Trophoblast cell (in vitro differentiated cells and primary cell): ENCODE measurements at regions not wholly inside any gene's neighbourhood (a gene's known extent, or its start where the extent isn't known, plus 50 kb on each side); places are given as distances from the start of the nearest gene placed in this dataset.

Experiments
- DNase-seq, 2 donors: peaks; one replicate each; pipeline ENCODE4 v3.0.0-alpha.2; 2016
- H2AFZ ChIP-seq: 2 replicates; pipeline ENCODE4 v1.6.1; 2013; ENCODE audit warnings: low read length, moderate library complexity, mild to moderate bottlenecking; ENCODE audit not compliant: insufficient read depth, poor library complexity
- H2AK5ac ChIP-seq: 2 replicates; pipeline ENCODE4 v1.6.1; 2013; ENCODE audit warnings: mild to moderate bottlenecking, low read length
- H2BK120ac ChIP-seq: 2 replicates; pipeline ENCODE4 v1.6.1; 2013; ENCODE audit warnings: low read length, mild to moderate bottlenecking, moderate library complexity; ENCODE audit not compliant: insufficient read depth, poor library complexity
- H2BK12ac ChIP-seq: 2 replicates; pipeline ENCODE4 v1.6.1; 2013; ENCODE audit warnings: mild to moderate bottlenecking, low read length, moderate library complexity
- H2BK5ac ChIP-seq: 2 replicates; pipeline ENCODE4 v1.6.1; 2013; ENCODE audit warnings: low read length, low read depth, moderate library complexity, mild to moderate bottlenecking; ENCODE audit not compliant: poor library complexity
- H3K14ac ChIP-seq: 2 replicates; pipeline ENCODE4 v1.6.1; 2013; ENCODE audit warnings: mild to moderate bottlenecking, low read length
- H3K18ac ChIP-seq: 2 replicates; pipeline ENCODE4 v1.6.1; 2013; ENCODE audit warnings: mild to moderate bottlenecking, low read length
- H3K23ac ChIP-seq: 2 replicates; pipeline ENCODE4 v1.6.1; 2013; ENCODE audit warnings: low read length
- H3K27ac ChIP-seq: 2 replicates; pipeline ENCODE4 v1.5.1; 2013; ENCODE audit warnings: low read depth, mild to moderate bottlenecking, inconsistent platforms, low read length, moderate library complexity
- H3K27me3 ChIP-seq: 2 replicates; pipeline ENCODE4 v1.6.1; 2013; ENCODE audit warnings: inconsistent platforms, mild to moderate bottlenecking, low read length, moderate library complexity; ENCODE audit not compliant: insufficient read depth
- H3K36me3 ChIP-seq, 2 experiments: 1 replicate in 1 of 2; 2 replicates in 1 of 2; pipeline ENCODE4 v1.6.1; 2013; ENCODE audit warnings: low read length in 2 of 2, mild to moderate bottlenecking in 2 of 2, moderate library complexity in 1 of 2; ENCODE audit not compliant: insufficient read depth in 2 of 2, control insufficient read depth in 1 of 2
- H3K4ac ChIP-seq: 2 replicates; pipeline ENCODE4 v1.6.1; 2013; ENCODE audit warnings: low read depth, mild to moderate bottlenecking, low read length, moderate library complexity
- H3K4me1 ChIP-seq, 2 experiments: 1 replicate in 1 of 2; 2 replicates in 1 of 2; pipeline ENCODE4 v1.6.1; 2013; ENCODE audit warnings: low read length in 2 of 2, mild to moderate bottlenecking in 2 of 2, moderate library complexity in 1 of 2; ENCODE audit not compliant: insufficient read depth in 2 of 2, control insufficient read depth in 1 of 2
- H3K4me2 ChIP-seq: 2 replicates; pipeline ENCODE4 v1.6.1; 2013; ENCODE audit warnings: inconsistent platforms, mild to moderate bottlenecking, low read length, moderate library complexity
- H3K4me3 ChIP-seq: 2 replicates; pipeline ENCODE4 v1.5.1; 2013; ENCODE audit warnings: mild to moderate bottlenecking, low read depth, low read length, inconsistent platforms
- H3K79me1 ChIP-seq: one replicate; pipeline ENCODE4 v1.6.1; 2013; ENCODE audit warnings: low read length
- H3K79me2 ChIP-seq: 2 replicates; pipeline ENCODE4 v1.6.1; 2013; ENCODE audit warnings: low read length, mild to moderate bottlenecking; ENCODE audit not compliant: control insufficient read depth, insufficient read depth, poor library complexity
- H3K9ac ChIP-seq: 2 replicates; pipeline ENCODE4 v1.6.1; 2013; ENCODE audit warnings: mild to moderate bottlenecking, low read length
- H3K9me3 ChIP-seq: 2 replicates; pipeline ENCODE4 v1.6.1; 2013; ENCODE audit warnings: low read depth, mild to moderate bottlenecking, control low read depth, inconsistent platforms, low read length; ENCODE audit not compliant: insufficient read depth
- H4K12ac ChIP-seq: 2 replicates; pipeline ENCODE4 v1.6.1; 2013; ENCODE audit warnings: low read depth, mild to moderate bottlenecking, low read length, moderate library complexity
- H4K8ac ChIP-seq: 2 replicates; pipeline ENCODE4 v1.6.1; 2013; ENCODE audit warnings: low read depth, mild to moderate bottlenecking, low read length, moderate library complexity
- H4K91ac ChIP-seq: one replicate; pipeline ENCODE4 v1.6.1; 2013; ENCODE audit warnings: low read depth, mild to moderate bottlenecking, low read length, moderate library complexity
- WGBS: extraction: QIAGEN DNeasy Blood & Tissue Kit; methylation state at CpG from one replicate; pipeline ENCODE4 v1.1.7; 2013; ENCODE audit warnings: missing lambda C conversion rate; ENCODE audit not compliant: insufficient read length, insufficient coverage; ENCODE audit errors: extremely low coverage; 5-methylcytosine and 5-hydroxymethylcytosine counted together

DNA sequence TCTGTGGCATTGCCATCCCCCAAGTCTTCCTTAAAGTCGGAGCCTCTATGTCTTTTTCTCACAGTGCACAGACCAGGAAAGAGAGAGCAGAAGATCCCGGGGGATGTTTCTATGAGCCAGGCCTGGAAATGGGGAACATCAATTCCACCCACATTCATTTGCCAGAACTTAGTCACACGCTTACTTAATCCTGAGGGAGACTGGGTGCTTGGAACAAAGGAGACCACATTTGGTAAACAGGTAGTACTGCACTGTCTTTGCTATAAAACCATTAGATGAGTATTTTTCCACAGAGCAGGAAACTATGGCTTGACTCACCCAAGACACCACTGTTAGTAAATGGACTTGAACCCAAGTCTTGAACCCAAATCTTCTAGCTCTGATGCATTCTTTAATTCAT, 60.7 kb upstream of the CTTNBP2NL start:
- no CpG with 5 or more reads among the region's 3 CpGs for WGBS

GRCh38 chr1:112337028-112337531, 58.9 kb upstream of the CTTNBP2NL start:
- Histone ChIP-seq H3K14ac (no peak overlapping the region), H3K4ac (no peak overlapping the region), H3K27me3 (no peaks in the 10 kb centered on the region), H2BK12ac (no peak overlapping the region), H3K23ac (no peak overlapping the region), H3K4me1 (no peaks in the 10 kb centered on the region), H3K27ac (no peak overlapping the region), H3K36me3 (no peaks in the 10 kb centered on the region), H3K9ac (no peak overlapping the region), H2AK5ac (no peak overlapping the region), H2AFZ (no peak overlapping the region), H3K79me2 (no peaks in the 10 kb centered on the region), H4K8ac (no peak overlapping the region), H2BK120ac (no peak overlapping the region), H3K18ac (no peak overlapping the region), H4K91ac (no peak overlapping the region), H4K12ac (no peak overlapping the region), H3K4me3 (no peak overlapping the region), H3K4me2 (no peak overlapping the region), H3K79me1 (no peaks in the 10 kb centered on the region), H3K9me3 (peaks cover 2% of the 10 kb centered on the region), H2BK5ac (no peak overlapping the region)
- peak; percentile 14 to 40 for DNase-seq
- no CpG with 5 or more reads among the region's 13 CpGs for WGBS

More for the DNA sequence above, 60.7 kb upstream of the CTTNBP2NL start:
- Histone ChIP-seq H3K36me3 (no peaks in the 10 kb centered on the region), H3K79me1 (no peaks in the 10 kb centered on the region), H3K4me2 (no peak overlapping the region), H3K23ac (no peak overlapping the region), H2BK5ac (no peak overlapping the region), H3K79me2 (no peaks in the 10 kb centered on the region), H4K8ac (no peak overlapping the region), H3K4me3 (no peak overlapping the region), H3K9ac (no peak overlapping the region), H4K12ac (no peak overlapping the region), H2AFZ (no peak overlapping the region), H2BK12ac (no peak overlapping the region), H3K14ac (no peak overlapping the region), H3K4me1 (no peaks in the 10 kb centered on the region), H3K27ac (no peak overlapping the region), H3K4ac (no peak overlapping the region), H2BK120ac (no peak overlapping the region), H3K18ac (no peak overlapping the region), H4K91ac (no peak overlapping the region), H3K9me3 (peaks cover 5% of the 10 kb centered on the region), H3K27me3 (no peaks in the 10 kb centered on the region), H2AK5ac (no peak overlapping the region)
- no peak for DNase-seq

GRCh38 chr1:112341986-112342385, 54.0 kb upstream of the CTTNBP2NL start:
- Histone ChIP-seq H3K23ac (no peak overlapping the region), H3K18ac (no peak overlapping the region), H3K9ac (no peak overlapping the region), H2BK12ac (no peak overlapping the region), H2AFZ (no peak overlapping the region), H3K27me3 (peaks cover 2% of the 10 kb centered on the region), H4K8ac (no peak overlapping the region), H3K4me2 (no peak overlapping the region), H2BK5ac (no peak overlapping the region), H4K12ac (no peak overlapping the region), H3K4me3 (no peak overlapping the region), H3K14ac (no peak overlapping the region), H2AK5ac (no peak overlapping the region), H3K4me1 (no peaks in the 10 kb centered on the region), H3K4ac (no peak overlapping the region), H2BK120ac (no peak overlapping the region), H4K91ac (no peak overlapping the region), H3K79me1 (no peaks in the 10 kb centered on the region), H3K27ac (no peak overlapping the region), H3K9me3 (peaks cover 2% of the 10 kb centered on the region), H3K79me2 (no peaks in the 10 kb centered on the region), H3K36me3 (no peaks in the 10 kb centered on the region)
- DNase-seq, result no peak
- no CpG with 5 or more reads among the region's 4 CpGs for WGBS

GRCh38 chr1:112342558-112342957, 53.5 kb upstream of the CTTNBP2NL start:
- DNase-seq, result no peak
- no peak overlapping the region for H3K4me3 ChIP-seq
- no peak overlapping the region for H2BK120ac ChIP-seq
- no peaks in the 10 kb centered on the region for H3K79me1 ChIP-seq
- H3K18ac ChIP-seq, result no peak overlapping the region
- H2AFZ ChIP-seq, result no peak overlapping the region
- H4K91ac ChIP-seq, result no peak overlapping the region
- H4K8ac ChIP-seq, result no peak overlapping the region
- no CpG with 5 or more reads among the region's 3 CpGs for WGBS
- H3K23ac ChIP-seq, result no peak overlapping the region
- no peaks in the 10 kb centered on the region for H3K36me3 ChIP-seq
- no peak overlapping the region for H3K14ac ChIP-seq
- no peak overlapping the region for H4K12ac ChIP-seq
- peaks cover 2% of the 10 kb centered on the region for H3K27me3 ChIP-seq
- peaks cover 2% of the 10 kb centered on the region for H3K9me3 ChIP-seq
- H3K27ac ChIP-seq, result no peak overlapping the region
- no peak overlapping the region for H3K9ac ChIP-seq
- no peaks in the 10 kb centered on the region for H3K4me1 ChIP-seq
- H3K4me2 ChIP-seq, result no peak overlapping the region
- no peak overlapping the region for H2AK5ac ChIP-seq
- H2BK12ac ChIP-seq, result no peak overlapping the region
- H3K4ac ChIP-seq, result no peak overlapping the region
- no peak overlapping the region for H2BK5ac ChIP-seq
- no peaks in the 10 kb centered on the region for H3K79me2 ChIP-seq
